Epidermal melanocyte (primary cell): ENCODE measurements at regions not wholly inside any gene's neighbourhood (a gene's known extent, or its start where the extent isn't known, plus 50 kb on each side); places are given as distances from the start of the nearest gene placed in this dataset.
"Not testable (repeated sequence)": the region's sequence is repeated elsewhere in the genome, so short reads cannot be mapped to it uniquely, and the experiment has no call there.

ENCODE experiments used
- DNase-seq: peaks from one replicate; pipeline ENCODE4 v3.0.0; 2011; ENCODE audit warnings: low spot score; ENCODE audit not compliant: insufficient read length

DNA sequence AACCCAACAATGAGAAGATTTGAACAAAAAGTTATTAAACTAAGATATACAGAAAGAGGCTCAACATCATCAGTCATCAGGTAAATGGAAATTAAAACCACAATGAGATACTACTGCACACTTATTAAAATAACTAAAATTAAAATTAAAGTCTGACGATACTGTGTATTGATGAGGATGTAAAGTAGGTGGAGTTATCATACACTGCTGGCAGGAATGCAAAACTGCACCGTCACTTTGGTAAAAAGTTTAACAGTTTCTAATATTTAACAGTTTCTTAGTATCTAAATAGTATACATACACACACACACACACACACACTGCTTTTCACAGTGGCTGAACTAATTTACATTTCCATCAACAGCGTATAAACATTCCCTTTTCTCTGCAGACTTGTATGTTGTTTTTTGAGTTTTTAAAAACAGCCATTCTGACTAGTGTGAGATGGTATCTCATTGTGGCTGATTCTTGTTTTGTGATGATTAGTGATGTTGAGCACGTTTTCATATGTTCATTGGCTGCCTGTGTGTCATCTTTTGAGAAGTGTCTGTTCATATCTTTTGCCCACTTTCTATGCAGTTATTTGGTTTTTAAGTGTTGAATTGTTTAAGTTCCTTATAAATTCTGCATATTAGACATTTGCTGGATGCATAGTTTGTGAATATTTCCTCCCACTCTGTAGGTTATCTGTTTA, 726.9 kb upstream of the CHAC2 start:
- no peak for DNase-seq

DNA sequence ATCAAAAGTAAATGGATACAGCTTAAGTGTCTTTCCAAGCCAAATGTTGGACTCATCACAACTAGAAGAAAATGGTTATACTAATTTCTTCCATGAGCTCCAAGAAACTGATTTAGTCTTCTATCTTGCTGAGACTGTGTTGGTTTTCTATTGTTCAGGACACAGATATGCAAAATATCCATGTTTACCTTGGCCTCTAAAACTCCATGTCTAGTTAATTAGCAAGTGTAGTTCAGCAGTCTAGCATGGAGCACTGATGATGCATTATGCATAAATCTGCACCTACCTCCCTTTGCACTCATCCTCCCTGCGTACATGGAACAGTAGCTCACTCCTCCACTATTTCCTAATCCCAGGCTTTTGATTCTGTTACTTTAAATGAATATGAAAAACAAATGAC, 731.4 kb upstream of the CHAC2 start:
- DNase-seq = no peak

DNA sequence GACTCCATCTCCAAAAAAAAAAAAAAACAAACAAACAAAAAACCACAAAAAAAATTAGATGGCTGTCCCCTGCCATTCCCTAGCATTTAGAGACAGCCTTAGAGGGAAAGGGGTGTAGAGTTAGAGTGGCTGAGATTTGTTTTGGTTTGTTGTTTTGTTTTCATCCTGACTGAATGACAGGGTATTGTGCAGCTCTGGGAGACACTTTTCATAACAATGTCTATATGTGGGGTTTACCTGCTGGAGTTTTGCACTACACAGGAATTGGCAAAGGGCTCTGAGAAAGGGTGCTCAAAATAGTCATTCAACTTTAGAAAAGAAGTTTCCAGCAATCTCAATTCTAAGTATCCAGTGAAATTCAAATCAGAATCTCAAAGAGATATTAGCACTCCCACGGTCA, 732.5 kb upstream of the CHAC2 start:
- no peak for DNase-seq

DNA sequence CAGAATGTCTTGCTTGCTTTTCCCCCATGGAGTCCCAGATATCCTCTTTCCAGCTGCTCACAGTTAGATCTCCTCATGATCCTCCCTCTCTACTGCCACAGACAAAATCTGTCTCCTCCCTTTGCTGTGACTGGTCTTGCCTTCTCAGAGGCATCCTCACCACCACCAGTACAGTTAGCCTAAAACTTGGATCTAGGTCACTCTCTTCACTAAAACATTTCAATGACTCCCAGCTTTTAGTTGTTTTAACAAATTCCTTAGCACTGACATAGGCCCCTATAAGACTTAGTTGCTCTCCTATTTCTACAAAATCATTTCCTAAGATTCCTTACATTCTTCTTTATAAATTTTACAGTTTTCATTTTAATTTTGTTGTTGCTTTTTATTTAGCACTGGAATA, 734.2 kb upstream of the CHAC2 start:
- no peak for DNase-seq

DNA sequence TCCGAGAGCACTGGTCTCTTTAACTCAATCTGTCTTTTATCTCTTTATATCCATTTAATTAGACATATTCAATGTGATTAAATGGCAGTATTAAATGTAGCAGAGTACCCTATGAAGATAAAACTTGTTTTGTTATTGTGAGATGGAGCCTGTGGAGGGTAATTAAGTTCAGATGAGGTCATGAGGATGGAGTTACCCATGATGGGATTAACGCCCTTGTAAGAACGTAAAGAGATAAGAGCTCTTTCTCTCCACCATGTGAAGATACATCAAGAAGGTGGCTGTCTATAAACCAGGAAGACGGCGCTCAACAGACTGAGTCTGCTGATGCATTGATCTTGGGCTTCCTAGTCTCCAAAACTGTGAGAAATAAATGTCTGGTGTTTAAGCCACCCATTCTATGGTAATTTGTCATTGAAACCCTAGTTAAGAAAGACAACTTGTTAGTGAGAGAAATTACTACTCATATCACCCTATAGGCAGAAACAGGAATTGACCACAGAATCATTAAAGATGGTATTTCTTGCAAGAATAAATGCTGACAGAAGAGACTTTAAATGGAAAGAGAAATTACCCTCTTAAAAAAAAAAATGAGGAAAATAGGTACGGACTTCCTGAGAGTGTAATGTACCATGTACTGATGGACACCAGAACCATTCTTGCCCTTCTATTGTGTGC, 738.7 kb upstream of the CHAC2 start:
- no peak for DNase-seq

DNA sequence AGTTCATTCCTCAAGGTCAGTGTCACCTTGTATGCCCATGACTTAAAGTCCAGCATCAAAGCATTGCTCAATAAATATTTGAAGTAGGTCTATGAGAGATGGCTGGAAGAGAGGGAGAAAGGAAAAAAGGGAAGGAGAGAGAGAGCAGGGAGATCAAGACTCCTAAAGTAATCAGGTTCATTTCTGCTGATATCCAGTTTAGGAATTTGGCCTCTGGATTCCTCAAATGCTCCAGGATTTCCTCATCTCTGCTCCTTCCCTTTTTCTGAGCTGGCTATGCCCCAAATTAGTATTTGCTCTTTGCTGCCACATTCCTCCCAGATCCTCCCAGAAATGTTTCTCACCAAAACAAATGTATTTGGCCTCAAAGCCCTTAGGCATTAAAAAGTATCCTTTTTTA, 739.4 kb upstream of the CHAC2 start:
- DNase-seq = no peak

DNA sequence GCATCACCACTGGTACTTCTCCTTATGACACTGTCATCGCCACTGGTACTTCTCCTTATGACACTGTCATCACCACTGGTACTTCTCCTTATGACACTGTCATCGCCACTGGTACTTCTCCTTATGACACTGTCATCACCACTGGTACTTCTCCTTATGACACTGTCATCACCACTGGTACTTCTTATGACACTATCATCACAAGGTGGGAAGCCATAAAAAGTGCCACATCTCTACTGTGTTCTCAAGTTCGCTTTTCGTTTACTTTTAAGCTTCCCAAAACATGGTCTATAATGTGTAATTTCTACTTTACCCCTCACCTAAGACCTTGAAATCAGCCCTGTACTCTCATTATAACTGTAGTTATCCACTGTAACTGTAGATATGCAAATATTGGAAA, 745.4 kb upstream of the CHAC2 start:
- DNase-seq = not testable (repeated sequence)

DNA sequence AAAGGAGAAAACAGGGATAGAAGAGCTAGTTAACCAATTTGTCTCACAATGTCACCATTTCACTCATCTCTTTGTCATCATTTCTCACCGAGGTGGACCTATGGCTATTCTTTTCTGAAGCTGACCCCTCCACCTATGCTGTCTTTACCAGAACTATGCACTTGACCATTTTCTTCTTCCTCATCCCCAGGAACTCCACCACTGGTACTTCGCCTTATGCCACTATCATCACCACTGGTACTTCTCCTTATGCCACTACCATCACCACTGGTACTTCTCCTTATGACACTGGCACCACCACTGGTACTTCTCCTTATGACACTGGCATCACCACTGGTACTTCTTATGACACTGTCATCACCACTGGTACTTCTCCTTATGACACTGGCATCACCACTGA, 745.8 kb upstream of the CHAC2 start:
- DNase-seq = no peak

DNA sequence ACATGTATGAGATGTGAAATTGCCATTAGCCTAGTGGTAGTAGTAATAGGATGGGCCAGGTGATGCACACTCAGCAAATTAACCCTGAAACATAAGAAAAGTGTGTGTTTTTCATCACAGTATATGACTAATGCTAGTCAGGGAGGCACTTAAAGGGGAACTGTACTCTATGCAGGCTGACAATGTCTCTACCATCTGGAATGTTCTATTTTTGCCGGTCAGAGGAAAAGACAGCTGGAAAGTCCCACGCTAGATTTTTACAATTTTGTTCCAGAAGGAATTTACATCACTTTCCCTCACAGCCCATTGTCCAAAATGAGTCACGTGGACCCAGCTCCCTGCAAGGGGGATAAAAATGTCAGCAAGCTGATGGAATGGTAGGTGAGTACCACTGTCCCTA, 746.3 kb upstream of the CHAC2 start:
- peak; percentile 28 for DNase-seq

DNA sequence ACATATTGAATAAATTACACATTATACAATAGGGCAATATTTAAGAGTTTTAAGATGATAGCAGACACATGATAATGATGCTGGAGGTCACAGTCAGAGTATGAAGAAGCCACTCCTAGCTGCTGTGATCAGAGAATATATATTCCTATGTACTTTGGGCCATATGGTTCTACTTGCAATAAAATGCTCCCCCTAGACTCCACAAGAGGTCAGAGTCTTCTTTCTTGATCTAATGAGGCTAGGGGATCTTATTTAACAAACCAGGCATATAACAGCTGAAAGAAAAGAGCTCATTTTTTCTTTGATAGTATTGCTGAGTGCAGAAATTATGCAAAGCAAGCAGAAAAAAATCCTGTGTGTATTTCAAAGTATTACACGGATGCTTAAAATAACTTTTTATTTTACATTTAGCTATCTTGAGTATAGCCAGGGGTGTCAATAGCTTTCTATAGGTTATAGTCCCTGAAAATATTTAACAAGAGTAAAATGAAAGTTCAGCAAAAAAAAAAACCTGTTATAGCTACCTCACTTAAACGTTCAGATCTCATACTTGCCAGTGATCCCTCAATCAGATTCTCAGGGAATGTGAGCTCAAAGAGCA, 748.7 kb upstream of the CHAC2 start:
- DNase-seq = no peak

DNA sequence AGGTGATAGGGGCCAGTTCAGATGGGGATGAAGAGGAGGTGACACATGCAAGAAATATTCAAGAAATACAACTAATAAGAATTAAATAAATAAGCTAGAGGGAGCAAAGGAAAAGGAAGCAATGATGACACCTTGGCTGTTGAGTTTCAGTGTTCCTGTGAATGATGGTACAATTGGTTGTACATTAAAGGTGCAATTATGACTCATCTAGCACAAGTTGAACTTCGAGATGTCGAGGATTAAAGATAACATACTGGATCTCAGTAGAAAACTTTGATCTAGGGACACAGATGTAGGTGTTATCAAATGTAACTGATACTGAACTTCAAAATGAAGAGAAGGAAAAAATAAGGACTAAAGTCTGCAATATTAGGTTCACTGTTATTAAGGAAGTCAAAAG, 760.6 kb upstream of the CHAC2 start:
- DNase-seq = no peak

DNA sequence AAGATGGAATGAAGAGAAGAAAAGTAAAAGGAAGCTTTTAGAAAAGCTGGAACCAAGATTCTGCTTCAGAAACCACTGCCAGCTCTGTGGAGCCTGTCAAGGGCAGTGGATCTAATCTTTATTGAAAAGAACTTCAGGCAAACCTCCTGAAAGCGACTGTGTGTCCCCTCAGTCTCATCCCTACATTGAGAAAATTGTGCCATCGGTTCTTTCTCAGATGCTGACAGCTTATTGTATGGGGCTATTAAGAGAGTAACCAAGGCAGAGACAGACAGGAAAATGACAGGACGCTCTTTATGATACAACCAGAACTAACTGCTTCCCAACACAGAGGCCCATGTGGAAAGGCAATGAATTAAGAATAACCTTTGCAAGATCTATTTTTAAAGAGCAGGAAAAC, 763.2 kb upstream of the CHAC2 start:
- no peak for DNase-seq

DNA sequence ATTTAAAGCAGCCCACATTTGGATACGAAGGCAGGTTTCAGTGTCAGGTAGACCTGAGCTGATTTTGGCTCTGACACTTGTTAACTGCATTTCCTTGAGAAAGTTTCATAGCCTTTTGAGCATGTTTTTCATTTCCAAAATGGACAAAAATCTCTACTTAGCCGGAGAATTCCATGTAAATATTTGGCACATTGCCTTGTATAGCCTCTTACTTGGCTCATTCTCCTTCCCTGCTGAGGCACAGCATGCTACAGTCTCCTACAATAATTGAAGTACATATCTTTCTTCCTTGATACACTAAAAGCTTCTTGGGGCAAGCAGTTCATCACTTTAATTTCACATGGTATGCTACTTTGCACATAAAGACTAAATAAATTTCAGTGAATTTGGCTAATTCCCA, 772.2 kb upstream of the CHAC2 start:
- DNase-seq = no peak

DNA sequence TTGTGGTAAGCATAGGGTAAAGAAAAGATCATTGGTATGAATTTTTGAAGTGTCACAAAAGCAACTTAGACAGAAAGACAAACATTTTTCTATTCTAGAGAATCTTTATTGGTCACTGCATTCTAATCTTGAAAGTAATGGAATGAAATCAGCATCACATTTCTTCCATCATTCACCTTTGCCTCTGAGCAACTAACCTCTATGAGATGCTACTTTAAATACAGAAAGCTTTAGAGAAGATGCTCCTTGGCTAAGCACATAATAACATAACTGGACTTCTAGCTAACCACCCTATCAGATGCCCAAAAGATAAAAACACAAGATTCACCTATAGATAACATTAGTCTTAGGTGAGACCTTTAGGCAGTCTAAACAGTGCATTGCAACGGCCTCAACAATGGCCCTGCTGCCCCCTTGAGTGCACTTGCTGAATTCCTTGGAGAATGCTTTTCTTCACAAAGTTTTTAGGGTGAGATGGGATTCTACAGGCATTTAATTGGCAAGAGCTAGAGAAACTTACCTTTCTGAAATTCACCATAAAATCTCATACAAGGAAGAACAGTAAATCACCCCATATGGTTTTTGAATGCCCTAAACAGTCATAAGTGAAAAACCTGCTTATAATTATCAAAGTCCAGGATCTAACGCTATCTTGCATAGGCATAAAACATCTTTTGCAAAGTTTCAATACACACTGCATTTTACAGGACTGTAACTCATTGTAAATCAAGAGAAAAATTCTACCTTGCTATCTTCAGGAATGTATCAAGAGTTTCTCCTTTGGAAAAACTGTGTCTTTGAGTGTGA, 791.3 kb upstream of the CHAC2 start:
- no peak for DNase-seq

DNA sequence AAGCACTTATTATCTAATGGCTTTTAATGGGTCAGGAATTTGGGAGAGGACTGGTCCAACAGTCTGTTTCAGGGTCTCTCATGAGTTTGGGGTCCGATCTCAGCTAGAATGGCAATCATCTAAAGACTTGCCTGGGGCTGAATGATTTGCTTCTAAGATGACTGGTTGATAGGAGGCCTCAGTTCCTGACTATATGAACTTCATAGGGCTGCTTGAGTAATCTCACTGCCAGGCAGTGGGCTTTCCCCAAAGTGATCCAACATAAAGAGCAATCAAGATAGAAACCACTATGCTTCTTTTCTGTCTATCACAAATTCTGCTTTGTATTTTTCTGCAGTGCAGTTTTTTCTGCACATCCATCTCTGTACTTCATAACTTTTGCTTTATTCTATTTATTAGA, 793.5 kb upstream of the CHAC2 start:
- no peak for DNase-seq

DNA sequence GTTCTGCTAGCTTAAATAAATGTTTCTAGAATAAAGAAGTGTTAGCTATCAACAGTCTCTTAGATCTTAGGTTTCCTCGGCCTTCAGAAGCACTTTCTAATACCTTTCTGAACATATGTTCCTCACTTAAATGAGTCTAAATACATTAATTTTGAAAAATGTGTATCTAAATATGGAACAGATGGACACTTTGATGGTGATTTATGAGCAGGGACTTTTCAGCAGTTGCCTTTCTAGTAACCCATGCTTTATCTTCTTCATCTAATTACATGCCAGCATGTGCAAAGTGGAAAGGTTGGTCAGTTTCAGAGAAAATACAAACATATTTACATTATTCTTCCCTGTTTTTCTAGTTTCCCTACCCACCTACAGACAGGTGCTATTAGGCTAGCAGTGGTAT, 797.0 kb upstream of the CHAC2 start:
- DNase-seq = no peak

DNA sequence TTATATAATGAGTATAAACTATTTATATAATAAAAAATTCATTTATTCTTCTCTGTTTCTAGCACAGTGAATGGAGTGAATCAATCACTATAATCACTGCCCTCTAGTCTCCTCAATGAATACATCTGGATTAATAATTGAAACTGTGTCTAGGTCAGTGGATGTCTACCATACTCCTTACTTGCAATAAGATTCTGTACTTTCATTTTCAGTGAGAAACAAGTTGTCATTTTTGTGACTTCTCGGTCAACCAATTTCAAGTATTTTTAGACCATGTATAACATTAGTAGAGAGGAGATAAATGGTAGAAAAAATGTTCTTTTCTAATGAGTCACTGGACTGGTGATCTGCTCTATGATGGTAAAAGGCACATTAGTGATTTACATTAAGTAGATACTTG, 799.6 kb upstream of the CHAC2 start:
- DNase-seq = no peak

DNA sequence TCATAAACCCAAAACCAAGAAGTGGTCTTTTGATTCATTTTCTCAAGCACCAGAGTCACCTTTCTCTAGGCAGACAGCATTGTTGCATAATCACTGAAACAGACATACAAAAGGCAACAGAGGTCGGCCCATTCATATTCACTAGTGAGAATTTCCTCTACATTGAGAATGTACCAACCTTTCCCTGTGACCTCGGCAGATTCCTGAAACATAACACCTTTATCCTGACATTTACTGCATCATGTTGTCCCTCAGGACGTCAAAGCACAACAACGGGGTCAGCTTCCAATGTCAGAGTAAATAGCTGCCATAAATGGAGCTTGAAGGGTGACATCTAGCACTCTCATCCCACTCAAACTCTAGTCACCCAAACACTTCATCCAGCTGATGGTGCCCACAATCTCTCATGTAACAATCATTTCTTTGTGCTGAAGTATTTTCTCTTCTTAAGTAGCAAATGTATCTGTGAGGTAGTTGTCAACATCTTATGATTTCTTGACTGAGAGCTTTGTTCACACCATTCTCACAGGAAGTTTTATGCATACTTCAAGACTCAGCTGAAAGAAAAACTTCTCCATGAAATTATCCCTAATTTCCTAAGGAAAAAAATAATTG, 802.6 kb upstream of the CHAC2 start:
- no peak for DNase-seq

DNA sequence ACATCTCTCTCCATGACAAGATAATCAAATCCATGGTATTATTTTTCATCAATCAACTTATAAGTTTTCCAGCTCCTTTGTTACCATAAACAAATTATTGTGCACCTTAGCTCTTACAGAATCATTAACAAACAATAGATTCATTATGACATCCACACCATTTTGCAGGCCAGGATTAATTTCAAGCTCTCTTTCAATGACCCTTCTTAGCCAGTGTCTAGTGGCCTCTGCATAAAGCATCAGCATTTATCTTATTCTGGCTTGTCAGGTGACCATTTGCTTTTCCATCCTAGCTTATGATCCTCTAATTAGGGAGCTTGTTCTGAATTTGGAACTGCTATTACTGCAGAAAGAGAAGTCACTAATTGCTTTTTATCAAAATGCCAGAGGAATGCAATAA, 806.2 kb upstream of the CHAC2 start:
- DNase-seq = no peak

DNA sequence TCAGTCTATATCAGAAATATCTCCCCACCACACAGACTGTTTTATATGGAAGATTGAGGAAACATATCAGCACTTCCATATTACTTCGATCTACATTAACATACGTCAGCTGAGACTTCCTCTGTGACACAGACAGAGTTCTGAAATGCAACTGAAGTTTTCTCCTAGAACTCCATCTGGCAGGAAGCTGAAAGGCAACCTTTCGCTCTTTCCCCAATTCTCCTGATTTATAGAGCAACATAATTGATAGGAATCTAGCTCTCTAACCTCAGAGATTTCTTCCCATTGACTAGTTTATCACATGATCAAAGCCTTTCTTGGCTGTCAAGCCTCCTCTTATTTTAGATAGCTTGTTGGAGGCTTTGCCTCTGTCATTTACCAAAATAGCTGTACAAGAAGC, 806.7 kb upstream of the CHAC2 start:
- DNase-seq = no peak

DNA sequence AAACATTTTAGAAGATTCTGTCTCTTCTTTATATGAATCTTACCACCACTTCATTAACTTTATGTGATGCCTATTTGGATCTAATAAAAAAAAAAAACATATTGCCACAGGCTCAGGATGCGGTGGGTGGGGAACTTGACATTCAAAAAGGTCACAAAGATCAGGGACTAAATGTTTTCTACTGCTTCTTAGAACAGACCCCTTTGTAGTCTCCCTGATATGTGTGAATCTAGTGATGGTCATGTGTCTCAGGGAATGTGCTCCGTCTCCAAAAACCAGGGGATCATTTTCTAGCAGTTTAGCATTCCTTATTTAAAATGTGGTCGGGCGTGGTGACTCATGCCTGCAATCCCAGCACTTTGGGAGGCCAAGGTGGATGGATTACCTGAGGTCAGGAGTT, 807.8 kb upstream of the CHAC2 start:
- DNase-seq = peak; percentile 29

DNA sequence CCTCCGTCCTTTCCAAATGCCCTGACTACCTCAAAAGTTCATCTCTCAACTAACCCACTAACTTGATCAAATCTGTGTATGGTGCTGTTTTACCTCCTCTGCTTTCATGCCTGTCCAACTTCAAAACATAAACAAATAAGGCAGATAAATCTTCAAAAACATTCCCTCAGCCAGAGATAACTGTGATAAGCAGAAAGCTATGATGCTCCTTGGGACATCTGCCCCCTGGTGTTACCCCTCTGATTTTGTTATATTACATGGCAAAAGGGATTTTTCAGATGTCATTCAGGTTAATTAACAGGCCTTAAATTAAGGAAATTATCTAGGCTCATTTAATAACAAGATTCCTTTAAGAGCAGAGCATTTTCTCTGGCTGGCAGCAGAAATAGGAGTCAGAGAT, 810.8 kb upstream of the CHAC2 start:
- DNase-seq = no peak
